H9 (cell line): ENCODE measurements at regions not wholly inside any gene's neighbourhood (a gene's known extent, or its start where the extent isn't known, plus 50 kb on each side); places are given as distances from the start of the nearest gene placed in this dataset.

Source experiments
- DNase-seq: peaks from one replicate; pipeline ENCODE4 v3.0.0-alpha.2; 2017
- H2AFZ ChIP-seq: one replicate; pipeline ENCODE4 v1.6.1; 2013; ENCODE audit warnings: mild to moderate bottlenecking, low read length, control low read depth, moderate library complexity
- H2AK5ac ChIP-seq: 2 replicates; pipeline ENCODE4 v1.6.1; 2013; ENCODE audit warnings: low read length, control low read depth, mixed read lengths; ENCODE audit not compliant: insufficient read length
- H2BK120ac ChIP-seq: one replicate; pipeline ENCODE4 v1.6.1; 2013; ENCODE audit warnings: low read depth, mild to moderate bottlenecking, low read length, control low read depth, inconsistent platforms; ENCODE audit not compliant: poor library complexity, severe bottlenecking
- H2BK12ac ChIP-seq: 2 replicates; pipeline ENCODE4 v1.6.1; 2013; ENCODE audit warnings: low read length, control low read depth, mixed read lengths, low read depth; ENCODE audit not compliant: insufficient read length
- H2BK15ac ChIP-seq: 2 replicates; pipeline ENCODE4 v1.6.1; 2013; ENCODE audit warnings: low read depth, low read length, control low read depth
- H2BK20ac ChIP-seq: one replicate; pipeline ENCODE4 v1.6.1; 2013; ENCODE audit warnings: low read depth, mild to moderate bottlenecking, low read length, control low read depth, inconsistent platforms; ENCODE audit not compliant: poor library complexity, severe bottlenecking
- H2BK5ac ChIP-seq: 2 replicates; pipeline ENCODE4 v1.6.1; 2013; ENCODE audit warnings: low read length, control low read depth, mixed read lengths; ENCODE audit not compliant: insufficient read length
- H3K14ac ChIP-seq: 2 replicates; pipeline ENCODE4 v1.6.1; 2013; ENCODE audit warnings: low read length, control low read depth; ENCODE audit not compliant: insufficient read depth
- H3K18ac ChIP-seq: 2 replicates; pipeline ENCODE4 v1.6.1; 2013; ENCODE audit warnings: low read depth, mild to moderate bottlenecking, mixed read lengths, low read length, control low read depth; ENCODE audit not compliant: insufficient read length
- H3K23ac ChIP-seq: 2 replicates; pipeline ENCODE4 v1.6.1; 2013; ENCODE audit warnings: low read length, control low read depth, mixed read lengths, low read depth; ENCODE audit not compliant: insufficient read length
- H3K23me2 ChIP-seq: 2 replicates; pipeline ENCODE4 v1.6.1; 2013; ENCODE audit warnings: low read depth, mild to moderate bottlenecking, mixed read lengths, low read length, control low read depth; ENCODE audit not compliant: insufficient read length, poor library complexity, severe bottlenecking
- H3K27ac ChIP-seq: 2 replicates; pipeline ENCODE4 v1.5.1; 2013; ENCODE audit warnings: low read length, control low read depth, mixed read lengths, low read depth; ENCODE audit not compliant: insufficient read length
- H3K27me3 ChIP-seq: 2 replicates; pipeline ENCODE4 v1.6.1; 2013; ENCODE audit warnings: low read length, control low read depth, inconsistent platforms; ENCODE audit not compliant: insufficient read depth
- H3K4ac ChIP-seq: 2 replicates; pipeline ENCODE4 v1.6.1; 2013; ENCODE audit warnings: low read depth, mild to moderate bottlenecking, control low read depth, inconsistent platforms, low read length, moderate library complexity
- H3K4me1 ChIP-seq: 2 replicates; pipeline ENCODE4 v1.6.1; 2013; ENCODE audit warnings: low read length, control low read depth, inconsistent platforms; ENCODE audit not compliant: insufficient read depth
- H3K4me2 ChIP-seq: 2 replicates; pipeline ENCODE4 v1.6.1; 2013; ENCODE audit warnings: low read length, control low read depth, mixed read lengths; ENCODE audit not compliant: insufficient read length, insufficient read depth
- H3K56ac ChIP-seq: 2 replicates; pipeline ENCODE4 v1.6.1; 2013; ENCODE audit warnings: low read depth, mild to moderate bottlenecking, mixed read lengths, low read length, control low read depth; ENCODE audit not compliant: insufficient read length
- H3K79me1 ChIP-seq: 2 replicates; pipeline ENCODE4 v1.6.1; 2013; ENCODE audit warnings: low read depth, mild to moderate bottlenecking, moderate library complexity, low read length, control low read depth, inconsistent platforms; ENCODE audit not compliant: insufficient read depth, poor library complexity, severe bottlenecking
- H3K79me2 ChIP-seq: 2 replicates; pipeline ENCODE4 v1.6.1; 2013; ENCODE audit warnings: low read length, control low read depth, inconsistent platforms; ENCODE audit not compliant: insufficient read depth
- H3K9ac ChIP-seq: 2 replicates; pipeline ENCODE4 v1.6.1; 2013; ENCODE audit warnings: low read length, control low read depth, mixed read lengths; ENCODE audit not compliant: insufficient read length; ENCODE audit errors: extremely low read depth
- H3K9me3 ChIP-seq: one replicate; pipeline ENCODE4 v1.6.1; 2013; ENCODE audit warnings: low read depth, low read length, inconsistent platforms; ENCODE audit not compliant: control insufficient read depth
- H3T11ph ChIP-seq: one replicate; pipeline ENCODE4 v1.6.1; 2013; ENCODE audit warnings: mild to moderate bottlenecking, low read length, control low read depth, inconsistent platforms
- H4K20me1 ChIP-seq: one replicate; pipeline ENCODE4 v1.6.1; 2013; ENCODE audit not compliant: control insufficient read depth, insufficient read length, insufficient read depth
- H4K5ac ChIP-seq: 2 replicates; pipeline ENCODE4 v1.6.1; 2013; ENCODE audit warnings: low read depth, mild to moderate bottlenecking, mixed read lengths, low read length, control low read depth; ENCODE audit not compliant: insufficient read length
- H4K8ac ChIP-seq: replicated peaks from 2 replicates; pipeline ENCODE4 v1.6.1; 2013; ENCODE audit warnings: low read length, control low read depth, mixed read lengths, low read depth; ENCODE audit not compliant: insufficient read length
- H4K91ac ChIP-seq: 2 replicates; pipeline ENCODE4 v1.6.1; 2013; ENCODE audit warnings: low read depth, mild to moderate bottlenecking, moderate library complexity, mixed read lengths, low read length, control low read depth; ENCODE audit not compliant: insufficient read length
- H3K27ac Mint-ChIP-seq, 3 experiments: 2 replicates in 2 of 3; 3 replicates in 1 of 3; pipeline ENCODE4 v1.8.0; 2020 to 2021; ENCODE audit warnings: mixed read lengths in 3 of 3, mild to moderate bottlenecking in 1 of 3, moderate library complexity in 1 of 3
- H3K27me3 Mint-ChIP-seq: 2 replicates; pipeline ENCODE4 v1.8.0; 2021; ENCODE audit warnings: low read depth, mild to moderate bottlenecking, moderate library complexity, mixed read lengths
- H3K36me3 Mint-ChIP-seq, 3 experiments: 2 replicates in 2 of 3; 3 replicates in 1 of 3; pipeline ENCODE4 v1.8.0; 2020 to 2021; ENCODE audit warnings: low read depth in 3 of 3, mixed read lengths in 3 of 3; ENCODE audit not compliant: insufficient read depth in 1 of 3
- H3K4me1 Mint-ChIP-seq, 2 experiments: 2 replicates each; pipeline ENCODE4 v1.8.0; 2020; ENCODE audit warnings: mixed read lengths in 2 of 2
- H3K4me3 Mint-ChIP-seq, 2 experiments: 2 replicates in 1 of 2; 3 replicates in 1 of 2; pipeline ENCODE4 v1.8.0; 2020 to 2021; ENCODE audit warnings: mild to moderate bottlenecking in 2 of 2, mixed read lengths in 2 of 2, moderate library complexity in 1 of 2
- H3K9me3 Mint-ChIP-seq, 2 experiments: 2 replicates in 1 of 2; 3 replicates in 1 of 2; pipeline ENCODE4 v1.8.0; 2020; ENCODE audit warnings: mild to moderate bottlenecking in 2 of 2, mixed read lengths in 2 of 2, moderate library complexity in 1 of 2
- WGBS: extraction: QIAGEN DNeasy Blood & Tissue Kit; methylation state at CpG from one replicate; pipeline ENCODE4 v1.1.7; 2013; ENCODE audit warnings: missing lambda C conversion rate, low lambda C conversion rate, mixed read lengths; ENCODE audit not compliant: insufficient read length; ENCODE audit errors: extremely low coverage; 5-methylcytosine and 5-hydroxymethylcytosine counted together
- TF ChIP-seq, protein P1 (sequence below): fragments of 200-600 bp; sonication (generic); conservative IDR thresholded peaks from 3 replicates; pipeline ENCODE4 v1.8.0; 2021; ENCODE audit warnings: antibody characterized with exemption, mild to moderate bottlenecking

DNA sequence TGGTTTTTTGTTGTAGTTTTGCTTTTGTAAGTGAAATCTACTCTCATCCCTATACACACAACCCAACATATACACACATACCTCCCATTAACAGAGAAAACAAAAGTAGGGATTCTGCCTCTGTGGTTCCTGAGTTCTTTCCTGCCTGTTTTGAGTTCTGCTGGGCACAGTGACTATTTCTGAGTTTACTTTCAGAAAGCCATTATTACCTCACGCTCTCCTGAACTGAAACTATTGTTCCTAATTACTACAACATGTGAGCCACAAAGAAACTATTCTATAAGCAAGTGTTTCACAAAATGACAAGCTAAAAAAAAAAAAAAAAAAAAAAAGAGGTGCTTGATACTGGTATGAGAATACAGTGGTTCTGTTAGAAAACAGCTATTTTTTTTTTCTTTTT lies 110.9 kb downstream of the ALG10B start:
- no peak overlapping the region for H4K5ac ChIP-seq
- H3K9ac ChIP-seq = no peak overlapping the region
- Mint-ChIP-seq H3K27ac (no peak overlapping the region), H3K4me1 (0 out of 4 replicates have a peak, but pooled peaks cover 0 to 6% of the 10 kb centered on the region in 2 experiments), H3K9me3 (peaks cover 0 to 5% of the 10 kb centered on the region in 2 experiments; a peak in 3 of 5 replicates), H3K36me3 (no peaks in the 10 kb centered on the region; a peak in 1 of 7 replicates), H3K27me3 (no peaks in the 10 kb centered on the region), H3K4me3 (no peak overlapping the region)
- no peak overlapping the region for H3K18ac ChIP-seq
- no peak overlapping the region for H3K56ac ChIP-seq
- no CpG with 5 or more reads among the region's 1 CpG for WGBS
- no peaks in the 10 kb centered on the region for H3K9me3 ChIP-seq
- no peak overlapping the region for H4K91ac ChIP-seq
- H3K4me2 ChIP-seq = no peak overlapping the region
- no peak for DNase-seq
- no peaks in the 10 kb centered on the region for H3K4me1 ChIP-seq
- H2BK15ac ChIP-seq = no peak overlapping the region
- no peak overlapping the region for H2BK20ac ChIP-seq
- H2AK5ac ChIP-seq = no peak overlapping the region
- no peak overlapping the region for H2BK5ac ChIP-seq
- H3K79me1 ChIP-seq = no peaks in the 10 kb centered on the region
- no peak overlapping the region for H3K14ac ChIP-seq
- H3K27me3 ChIP-seq = no peaks in the 10 kb centered on the region
- no peaks in the 10 kb centered on the region for H3K23me2 ChIP-seq
- H3T11ph ChIP-seq = no peak overlapping the region
- H4K20me1 ChIP-seq = no peaks in the 10 kb centered on the region
- no peak overlapping the region for H3K23ac ChIP-seq
- H4K8ac ChIP-seq = no peak overlapping the region
- no peak overlapping the region for H2AFZ ChIP-seq
- H3K27ac ChIP-seq = no peak overlapping the region
- no peak overlapping the region for H2BK12ac ChIP-seq
- no peak overlapping the region for H2BK120ac ChIP-seq
- H3K4ac ChIP-seq = no peak overlapping the region
- TF ChIP-seq, protein P1, sequence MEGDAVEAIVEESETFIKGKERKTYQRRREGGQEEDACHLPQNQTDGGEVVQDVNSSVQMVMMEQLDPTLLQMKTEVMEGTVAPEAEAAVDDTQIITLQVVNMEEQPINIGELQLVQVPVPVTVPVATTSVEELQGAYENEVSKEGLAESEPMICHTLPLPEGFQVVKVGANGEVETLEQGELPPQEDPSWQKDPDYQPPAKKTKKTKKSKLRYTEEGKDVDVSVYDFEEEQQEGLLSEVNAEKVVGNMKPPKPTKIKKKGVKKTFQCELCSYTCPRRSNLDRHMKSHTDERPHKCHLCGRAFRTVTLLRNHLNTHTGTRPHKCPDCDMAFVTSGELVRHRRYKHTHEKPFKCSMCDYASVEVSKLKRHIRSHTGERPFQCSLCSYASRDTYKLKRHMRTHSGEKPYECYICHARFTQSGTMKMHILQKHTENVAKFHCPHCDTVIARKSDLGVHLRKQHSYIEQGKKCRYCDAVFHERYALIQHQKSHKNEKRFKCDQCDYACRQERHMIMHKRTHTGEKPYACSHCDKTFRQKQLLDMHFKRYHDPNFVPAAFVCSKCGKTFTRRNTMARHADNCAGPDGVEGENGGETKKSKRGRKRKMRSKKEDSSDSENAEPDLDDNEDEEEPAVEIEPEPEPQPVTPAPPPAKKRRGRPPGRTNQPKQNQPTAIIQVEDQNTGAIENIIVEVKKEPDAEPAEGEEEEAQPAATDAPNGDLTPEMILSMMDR = no peak
- H3K79me2 ChIP-seq = no peaks in the 10 kb centered on the region
